HCT116 (cell line): ENCODE measurements at regions not wholly inside any gene's neighbourhood (a gene's known extent, or its start where the extent isn't known, plus 50 kb on each side); places are given as distances from the start of the nearest gene placed in this dataset.

Experiments
- ATAC-seq: fragments of 200-7000 bp; cut with Tn5 transposase; 2 replicates; pipeline ENCODE4 v1.9.1; 2020; ENCODE audit warnings: mild to moderate bottlenecking, moderate library complexity
- BruUV-seq: library from RNA; stranded (reverse); fragments of 400-500 nt; replicated peaks from 2 replicates; lab custom pipeline; 2021; lab: Mats Ljungman, UMichigan
- CTCF ChIA-PET: fragments of 300-600 bp; sonication (Branson Sonifier 250); formaldehyde crosslinking; loops from one replicate; lab custom pipeline; 2021; ENCODE audit warnings: antibody characterized with exemption; lab: Charles Lee
- POLR2A ChIA-PET: fragments of 300-600, 350-600 bp; sonication (Branson Sonifier 250); formaldehyde crosslinking; loops from one replicate; lab custom pipeline; 2021; ENCODE audit warnings: antibody characterized with exemption; lab: Charles Lee
- RAD21 ChIA-PET, 2 experiments: fragments of 300-600 bp; sonication (Branson Sonifier 250); formaldehyde crosslinking; loops; one replicate each; lab custom pipeline; 2023; ENCODE audit warnings: low total read pairs in 2 of 2; ENCODE audit not compliant: uncharacterized antibody in 2 of 2, unreplicated experiment in 2 of 2, low non-redundant PET in 1 of 2; lab: Charles Lee
- DNase-seq: peaks from one replicate; pipeline ENCODE4 v3.0.0-alpha.2; 2010; ENCODE audit warnings: low read depth, low spot score
- H2AFZ ChIP-seq: fragments of 200-600 bp; shearing (Covaris generic), sonication (generic); 2 replicates; pipeline ENCODE4 v1.6.1; 2017; ENCODE audit warnings: low read depth, mixed run types, mixed read lengths, antibody characterized with exemption, low read length; ENCODE audit not compliant: poor library complexity, severe bottlenecking
- H3K27ac ChIP-seq: 2 replicates; pipeline ENCODE4 v1.5.1; 2012; ENCODE audit warnings: low read depth, low read length
- H3K27me3 ChIP-seq: fragments of 200-600 bp; sonication (generic); 2 replicates; pipeline ENCODE4 v1.6.1; 2016; ENCODE audit warnings: mixed run types, low read length, mixed read lengths; ENCODE audit not compliant: insufficient read depth
- H3K36me3 ChIP-seq, 2 experiments: fragments of 200-500 bp in 1 of 2; fragments of 200-600 bp in 1 of 2; sonication (Bioruptor generic) in 1 of 2; sonication (generic) in 1 of 2; 2 replicates each; pipeline versions ENCODE4 v1.5.1 to v1.6.1; 2014 to 2016; ENCODE audit warnings: low read length in 2 of 2, inconsistent platforms in 1 of 2, mixed read lengths in 1 of 2, mixed run types in 1 of 2; ENCODE audit not compliant: insufficient read depth in 2 of 2, control insufficient read depth in 1 of 2
- H3K4me1 ChIP-seq, 2 experiments: fragments of 200-600 bp in 1 of 2; sonication (generic) in 1 of 2; 2 replicates each; pipeline versions ENCODE4 v1.5.1 to v1.6.1; 2012 to 2017; ENCODE audit warnings: low read length in 2 of 2, inconsistent platforms in 1 of 2, mild to moderate bottlenecking in 1 of 2, mixed read lengths in 1 of 2, mixed run types in 1 of 2, moderate library complexity in 1 of 2; ENCODE audit not compliant: insufficient read depth in 2 of 2, control insufficient read depth in 1 of 2
- H3K4me2 ChIP-seq: fragments of 200-600 bp; sonication (generic); 2 replicates; pipeline ENCODE4 v1.6.1; 2017; ENCODE audit warnings: mixed run types, low read length, mixed read lengths
- H3K4me3 ChIP-seq, 2 experiments: fragments of 200-600 bp in 1 of 2; sonication (generic) in 1 of 2; replicated peaks in 1 of 2; 2 replicates each; pipeline ENCODE4 v1.5.1; 2011 to 2016; ENCODE audit warnings: low read length in 2 of 2, control low read depth in 1 of 2, low read depth in 1 of 2, mild to moderate bottlenecking in 1 of 2, mixed read lengths in 1 of 2, mixed run types in 1 of 2
- H3K79me2 ChIP-seq: fragments of 200-600 bp; sonication (generic); 2 replicates; pipeline ENCODE4 v1.6.1; 2017; ENCODE audit warnings: mild to moderate bottlenecking, mixed run types, low read length, moderate library complexity, mixed read lengths; ENCODE audit not compliant: insufficient read depth
- H3K9ac ChIP-seq: fragments of 200-600 bp; sonication (generic); 2 replicates; pipeline ENCODE4 v1.6.1; 2016; ENCODE audit warnings: low read length, mixed read lengths
- H3K9me2 ChIP-seq: fragments of 200-600 bp; sonication (generic), shearing (Covaris generic); 2 replicates; pipeline ENCODE4 v1.6.1; 2017; ENCODE audit warnings: mixed run types, mild to moderate bottlenecking, moderate library complexity; ENCODE audit not compliant: insufficient read depth
- H3K9me3 ChIP-seq, 2 experiments: fragments of 200-500 bp in 1 of 2; fragments of 200-600 bp in 1 of 2; sonication (Bioruptor generic) in 1 of 2; sonication (generic) in 1 of 2; 2 replicates each; pipeline ENCODE4 v1.6.1; 2014 to 2017; ENCODE audit warnings: low read length in 2 of 2, mixed read lengths in 2 of 2, inconsistent platforms in 1 of 2, low read depth in 1 of 2, mild to moderate bottlenecking in 1 of 2, mixed run types in 1 of 2, moderate library complexity in 1 of 2; ENCODE audit not compliant: control insufficient read depth in 1 of 2, insufficient read depth in 1 of 2
- H4K20me1 ChIP-seq: fragments of 200-600 bp; sonication (generic), shearing (Covaris generic); 2 replicates; pipeline ENCODE4 v1.6.1; 2017; ENCODE audit warnings: mixed run types, mild to moderate bottlenecking, moderate library complexity; ENCODE audit not compliant: insufficient read depth
- CBX3 ChIP-seq: IDR thresholded peaks from 2 replicates; pipeline ENCODE4 v1.6.1; 2012; ENCODE audit warnings: low read depth
- EZH2phosphoT487 ChIP-seq: fragments of 200-600 bp; IDR thresholded peaks from 2 replicates; pipeline ENCODE4 v1.6.1; 2018; ENCODE audit warnings: antibody characterized with exemption, borderline replicate concordance
- POLR2A ChIP-seq: IDR thresholded peaks from 2 replicates; pipeline ENCODE4 v1.7.0; 2011; ENCODE audit warnings: borderline replicate concordance; ENCODE audit not compliant: insufficient read depth, insufficient read length; ENCODE audit errors: extremely low read depth
- SIN3A ChIP-seq: IDR thresholded peaks from 2 replicates; pipeline ENCODE4 v1.6.1; 2012; ENCODE audit warnings: low read depth
- TCF7L2 ChIP-seq: IDR thresholded peaks from 2 replicates; pipeline ENCODE4 v1.7.0; 2011; ENCODE audit warnings: borderline replicate concordance, inconsistent platforms; ENCODE audit not compliant: insufficient read depth, insufficient read length; ENCODE audit errors: extremely low read depth
- YY1 ChIP-seq: IDR thresholded peaks from 2 replicates; pipeline ENCODE4 v1.6.1; 2011; ENCODE audit warnings: low read length, low read depth, moderate library complexity, mild to moderate bottlenecking; ENCODE audit not compliant: insufficient replicate concordance; ENCODE audit errors: extremely low read depth
- intact Hi-C: fragments of 100-400 bp; cut with micrococcal nuclease; formaldehyde crosslinking; loops from 2 replicates; pipeline ENCODE4 v1.10.0; 2022
- TF ChIP-seq, protein P1 (sequence below): IDR thresholded peaks from 2 replicates; pipeline ENCODE4 v1.6.1; 2012; ENCODE audit warnings: low read depth

DNA sequence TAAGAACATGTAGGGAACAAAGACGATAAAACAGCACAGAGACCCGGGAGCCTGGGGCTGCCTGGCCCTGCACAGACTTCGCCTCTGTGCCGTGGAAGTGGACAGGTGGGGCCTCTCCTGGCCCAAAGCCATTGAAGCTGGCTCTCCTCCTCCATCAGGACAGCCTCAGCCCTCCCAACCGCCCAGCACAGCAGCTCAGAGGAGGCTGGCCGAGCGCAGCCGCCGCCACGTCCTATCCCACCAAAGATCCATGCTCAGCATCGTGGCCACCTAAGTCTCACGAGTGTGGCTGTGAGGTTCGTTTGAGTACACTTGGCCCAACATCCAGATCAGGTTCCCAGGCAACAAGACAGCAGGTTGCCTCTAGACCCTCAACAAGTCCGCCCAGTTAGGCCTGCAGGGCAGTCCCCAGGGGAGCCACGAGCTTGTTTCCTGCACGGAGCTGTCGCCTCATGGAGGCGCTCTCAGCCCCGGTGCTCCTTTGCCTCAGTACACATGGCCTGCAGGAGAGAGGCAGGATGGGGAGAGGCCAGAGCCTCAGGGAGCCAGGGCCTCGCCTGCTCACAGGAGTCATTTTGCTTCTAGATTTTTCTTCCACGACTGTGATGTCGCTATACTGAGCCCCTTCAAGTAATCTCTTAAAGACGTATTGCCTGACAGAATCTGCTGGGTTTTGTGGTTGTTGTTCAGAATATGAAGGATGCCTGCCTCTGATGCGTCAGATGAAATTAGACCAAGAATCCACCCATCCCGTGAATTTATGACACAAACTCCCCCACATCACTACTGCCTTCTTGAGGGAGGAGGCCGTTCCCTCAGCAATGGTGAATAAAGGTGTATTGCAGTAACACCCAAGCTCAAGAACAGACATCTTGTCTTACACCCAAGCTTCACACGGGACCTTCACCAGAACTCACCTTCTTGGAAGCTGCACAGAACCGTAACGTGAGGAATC, 102.7 kb downstream of the RNASET2 start:
- Histone ChIP-seq H3K36me3 (no peaks in the 10 kb centered on the region), H3K9ac (no peak overlapping the region), H3K27me3 (no peaks in the 10 kb centered on the region), H3K9me2 (no peaks in the 10 kb centered on the region), H2AFZ (no peak overlapping the region), H3K4me1 (no peaks in the 10 kb centered on the region), H4K20me1 (no peaks in the 10 kb centered on the region), H3K79me2 (no peaks in the 10 kb centered on the region), H3K9me3 (no peaks in the 10 kb centered on the region), H3K27ac (no peak overlapping the region), H3K4me2 (no peak overlapping the region), H3K4me3 (no peak overlapping the region)
- DNase-seq (no peak), ATAC-seq (peak; percentile 36; the same call in 1 of the 2 replicates)
- CTCF ChIA-PET: no interaction called here
- POLR2A ChIA-PET: no interaction called here
- RAD21 ChIA-PET: no interaction called here
- BruUV-seq: no TSS peak
- TF ChIP-seq POLR2A (no peak), EZH2phosphoT487 (no peak), YY1 (no peak), TCF7L2 (no peak), CBX3 (no peak), SIN3A (no peak)
- TF ChIP-seq, protein P1, sequence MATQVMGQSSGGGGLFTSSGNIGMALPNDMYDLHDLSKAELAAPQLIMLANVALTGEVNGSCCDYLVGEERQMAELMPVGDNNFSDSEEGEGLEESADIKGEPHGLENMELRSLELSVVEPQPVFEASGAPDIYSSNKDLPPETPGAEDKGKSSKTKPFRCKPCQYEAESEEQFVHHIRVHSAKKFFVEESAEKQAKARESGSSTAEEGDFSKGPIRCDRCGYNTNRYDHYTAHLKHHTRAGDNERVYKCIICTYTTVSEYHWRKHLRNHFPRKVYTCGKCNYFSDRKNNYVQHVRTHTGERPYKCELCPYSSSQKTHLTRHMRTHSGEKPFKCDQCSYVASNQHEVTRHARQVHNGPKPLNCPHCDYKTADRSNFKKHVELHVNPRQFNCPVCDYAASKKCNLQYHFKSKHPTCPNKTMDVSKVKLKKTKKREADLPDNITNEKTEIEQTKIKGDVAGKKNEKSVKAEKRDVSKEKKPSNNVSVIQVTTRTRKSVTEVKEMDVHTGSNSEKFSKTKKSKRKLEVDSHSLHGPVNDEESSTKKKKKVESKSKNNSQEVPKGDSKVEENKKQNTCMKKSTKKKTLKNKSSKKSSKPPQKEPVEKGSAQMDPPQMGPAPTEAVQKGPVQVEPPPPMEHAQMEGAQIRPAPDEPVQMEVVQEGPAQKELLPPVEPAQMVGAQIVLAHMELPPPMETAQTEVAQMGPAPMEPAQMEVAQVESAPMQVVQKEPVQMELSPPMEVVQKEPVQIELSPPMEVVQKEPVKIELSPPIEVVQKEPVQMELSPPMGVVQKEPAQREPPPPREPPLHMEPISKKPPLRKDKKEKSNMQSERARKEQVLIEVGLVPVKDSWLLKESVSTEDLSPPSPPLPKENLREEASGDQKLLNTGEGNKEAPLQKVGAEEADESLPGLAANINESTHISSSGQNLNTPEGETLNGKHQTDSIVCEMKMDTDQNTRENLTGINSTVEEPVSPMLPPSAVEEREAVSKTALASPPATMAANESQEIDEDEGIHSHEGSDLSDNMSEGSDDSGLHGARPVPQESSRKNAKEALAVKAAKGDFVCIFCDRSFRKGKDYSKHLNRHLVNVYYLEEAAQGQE: no peak
- intact Hi-C loops: no loop called here
